IMR-90 (cell line): ENCODE measurements at regions not wholly inside any gene's neighbourhood (a gene's known extent, or its start where the extent isn't known, plus 50 kb on each side); places are given as distances from the start of the nearest gene placed in this dataset.

Source experiments
- ATAC-seq: fragments of 200-7000 bp; cut with Tn5 transposase; 2 replicates; pipeline ENCODE4 v1.9.1; 2020; ENCODE audit warnings: low read depth, mild to moderate bottlenecking, moderate library complexity
- BruUV-seq: library from RNA; stranded (reverse); fragments of 400-500 nt; replicated peaks from 2 replicates; lab custom pipeline; 2021; lab: Mats Ljungman, UMichigan
- CTCF ChIA-PET: fragments of 300-600 bp; formaldehyde crosslinking; extraction: SDS; loops from one replicate; lab custom pipeline; 2021; ENCODE audit warnings: antibody characterized with exemption; lab: Yijun Ruan, JAX
- POLR2A ChIA-PET: fragments of 300-600 bp; sonication (Branson Sonifier 250); formaldehyde crosslinking; loops from one replicate; lab custom pipeline; 2022; ENCODE audit warnings: antibody characterized with exemption; ENCODE audit not compliant: unreplicated experiment; lab: Charles Lee
- DNase-seq: peaks from one replicate; pipeline ENCODE4 v3.0.0; 2013
- H2AFZ ChIP-seq: replicated peaks from 2 replicates; pipeline ENCODE3; 2013; ENCODE audit warnings: low read length, mild to moderate bottlenecking; ENCODE audit not compliant: poor library complexity
- H2AK5ac ChIP-seq: 2 replicates; pipeline ENCODE4 v1.6.1; 2013; ENCODE audit warnings: low read depth, low read length, inconsistent platforms
- H2AK9ac ChIP-seq: replicated peaks from 2 replicates; pipeline ENCODE3; 2013; ENCODE audit warnings: mild to moderate bottlenecking, low read depth, low read length, moderate library complexity; ENCODE audit not compliant: poor library complexity
- H2BK120ac ChIP-seq: 2 replicates; pipeline ENCODE4 v1.6.1; 2013; ENCODE audit warnings: low read depth, low read length, inconsistent platforms
- H2BK15ac ChIP-seq: 3 replicates; pipeline ENCODE4 v1.6.1; 2013; ENCODE audit warnings: low read depth, low read length, inconsistent platforms
- H2BK20ac ChIP-seq: 2 replicates; pipeline ENCODE4 v1.6.1; 2013; ENCODE audit warnings: low read depth, mild to moderate bottlenecking, inconsistent platforms, low read length, moderate library complexity
- H2BK5ac ChIP-seq: 2 replicates; pipeline ENCODE4 v1.6.1; 2013; ENCODE audit warnings: mild to moderate bottlenecking, low read depth, low read length, inconsistent platforms; ENCODE audit not compliant: poor library complexity, severe bottlenecking
- H3K14ac ChIP-seq: replicated peaks from 2 replicates; pipeline ENCODE4 v1.6.1; 2013; ENCODE audit warnings: low read depth, low read length, inconsistent platforms
- H3K18ac ChIP-seq: 2 replicates; pipeline ENCODE4 v1.6.1; 2013; ENCODE audit warnings: low read depth, low read length, control low read depth
- H3K23ac ChIP-seq: 2 replicates; pipeline ENCODE4 v1.6.1; 2013; ENCODE audit warnings: low read depth, low read length, inconsistent platforms
- H3K27ac ChIP-seq: 2 replicates; pipeline ENCODE4 v1.5.1; 2013; ENCODE audit warnings: mild to moderate bottlenecking, control low read depth, low read length; ENCODE audit not compliant: insufficient read depth
- H3K27me3 ChIP-seq: 2 replicates; pipeline ENCODE4 v1.6.1; 2013; ENCODE audit warnings: low read length; ENCODE audit not compliant: control insufficient read depth, insufficient read depth
- H3K36me3 ChIP-seq: 2 replicates; pipeline ENCODE4 v1.6.1; 2013; ENCODE audit warnings: low read length, mixed read lengths; ENCODE audit not compliant: control insufficient read depth, insufficient read depth
- H3K4ac ChIP-seq: 2 replicates; pipeline ENCODE4 v1.6.1; 2013; ENCODE audit warnings: low read depth, low read length, inconsistent platforms
- H3K4me1 ChIP-seq: 2 replicates; pipeline ENCODE4 v1.6.1; 2013; ENCODE audit warnings: low read length, mixed read lengths; ENCODE audit not compliant: control insufficient read depth, insufficient read depth
- H3K4me2 ChIP-seq: 2 replicates; pipeline ENCODE4 v1.6.1; 2013; ENCODE audit warnings: low read depth, mild to moderate bottlenecking, control low read depth, low read length, moderate library complexity
- H3K4me3 ChIP-seq: 2 replicates; pipeline ENCODE4 v1.5.1; 2013; ENCODE audit warnings: low read depth, mild to moderate bottlenecking, control low read depth, low read length, moderate library complexity; ENCODE audit not compliant: insufficient read depth
- H3K56ac ChIP-seq: 2 replicates; pipeline ENCODE4 v1.6.1; 2013; ENCODE audit warnings: low read length, inconsistent platforms; ENCODE audit not compliant: insufficient read depth; ENCODE audit errors: extremely low read depth
- H3K79me1 ChIP-seq, 2 experiments: 2 replicates each; pipeline ENCODE4 v1.6.1; 2013; ENCODE audit warnings: low read length in 2 of 2, inconsistent platforms in 1 of 2, low read depth in 1 of 2
- H3K9ac ChIP-seq: 2 replicates; pipeline ENCODE4 v1.6.1; 2013; ENCODE audit warnings: low read depth, low read length, control low read depth
- H3K9me1 ChIP-seq: 2 replicates; pipeline ENCODE4 v1.6.1; 2013; ENCODE audit warnings: low read length, inconsistent platforms; ENCODE audit not compliant: insufficient read depth
- H3K9me3 ChIP-seq: 2 replicates; pipeline ENCODE4 v1.6.1; 2013; ENCODE audit warnings: low read length; ENCODE audit not compliant: control insufficient read depth, insufficient read depth
- H4K20me1 ChIP-seq: 2 replicates; pipeline ENCODE4 v1.6.1; 2013; ENCODE audit warnings: low read length, inconsistent platforms; ENCODE audit not compliant: insufficient read depth
- H4K5ac ChIP-seq: 2 replicates; pipeline ENCODE4 v1.6.1; 2013; ENCODE audit warnings: mild to moderate bottlenecking, low read depth, low read length, control low read depth
- H4K8ac ChIP-seq, 2 experiments: 2 replicates each; pipeline ENCODE4 v1.6.1; 2013; ENCODE audit warnings: low read depth in 2 of 2, low read length in 2 of 2, control low read depth in 1 of 2, inconsistent platforms in 1 of 2
- H4K91ac ChIP-seq: 2 replicates; pipeline ENCODE4 v1.6.1; 2013; ENCODE audit warnings: low read depth, low read length, inconsistent platforms; ENCODE audit not compliant: insufficient read depth
- BHLHE40 ChIP-seq: fragments of 150-350 bp; IDR thresholded peaks from 2 replicates; pipeline ENCODE4 v1.6.1; 2016; ENCODE audit warnings: mild to moderate bottlenecking, low read depth, low read length
- CEBPB ChIP-seq: IDR thresholded peaks from 2 replicates; pipeline ENCODE4 v1.6.1; 2012; ENCODE audit warnings: low read depth, low read length, improper control_type of control experiment
- CHD1 ChIP-seq: IDR thresholded peaks from 2 replicates; pipeline ENCODE4 v1.6.1; 2012; ENCODE audit warnings: low read depth, low read length, improper control_type of control experiment
- CTCF ChIP-seq: conservative IDR thresholded peaks from 2 replicates; pipeline ENCODE4 v1.5.1; 2012; ENCODE audit warnings: mild to moderate bottlenecking, low read depth, low read length, improper control_type of control experiment
- ELK1 ChIP-seq: fragments of 150-350 bp; IDR thresholded peaks from 2 replicates; pipeline ENCODE4 v1.6.1; 2016; ENCODE audit warnings: low read depth, mild to moderate bottlenecking, low read length, moderate library complexity, borderline replicate concordance
- FOS ChIP-seq: fragments of 150-350 bp; IDR thresholded peaks from 2 replicates; pipeline ENCODE4 v1.6.1; 2016; ENCODE audit warnings: low read depth, low read length
- MAFK ChIP-seq: IDR thresholded peaks from 2 replicates; pipeline ENCODE4 v1.6.1; 2012; ENCODE audit warnings: low read depth, low read length, improper control_type of control experiment
- MAZ ChIP-seq: IDR thresholded peaks from 2 replicates; pipeline ENCODE4 v1.6.1; 2012; ENCODE audit warnings: low read depth, mild to moderate bottlenecking, low read length, improper control_type of control experiment, moderate library complexity, borderline replicate concordance
- MXI1 ChIP-seq: IDR thresholded peaks from 2 replicates; pipeline ENCODE4 v1.6.1; 2012; ENCODE audit warnings: low read depth, mild to moderate bottlenecking, low read length, moderate library complexity, borderline replicate concordance
- NFE2L2 ChIP-seq: fragments of 150-350 bp; IDR thresholded peaks from 2 replicates; pipeline ENCODE4 v1.6.1; 2016; ENCODE audit warnings: low read depth, mild to moderate bottlenecking, low read length
- POLR2A ChIP-seq: IDR thresholded peaks from 2 replicates; pipeline ENCODE4 v1.6.1; 2012; ENCODE audit warnings: mild to moderate bottlenecking, low read depth, low read length
- RAD21 ChIP-seq: IDR thresholded peaks from 2 replicates; pipeline ENCODE4 v1.6.1; 2012; ENCODE audit warnings: low read length, improper control_type of control experiment
- RCOR1 ChIP-seq: IDR thresholded peaks from 2 replicates; pipeline ENCODE4 v1.6.1; 2012; ENCODE audit warnings: mild to moderate bottlenecking, low read length, improper control_type of control experiment; ENCODE audit not compliant: insufficient replicate concordance
- RFX5 ChIP-seq: IDR thresholded peaks from 2 replicates; pipeline ENCODE4 v1.8.0; 2012; ENCODE audit warnings: low read depth, mild to moderate bottlenecking, low read length, moderate library complexity
- SMC3 ChIP-seq: fragments of 150-350 bp; IDR thresholded peaks from 2 replicates; pipeline ENCODE4 v1.6.1; 2016; ENCODE audit warnings: low read depth, mild to moderate bottlenecking, antibody characterized with exemption, low read length, moderate library complexity
- USF2 ChIP-seq: fragments of 150-350 bp; IDR thresholded peaks from 2 replicates; pipeline ENCODE4 v1.6.1; 2017; ENCODE audit warnings: mild to moderate bottlenecking, antibody characterized with exemption, low read length, low read depth
- WGBS, 2 experiments: methylation state at CpG; one replicate each; pipeline versions ENCODE4 v1.1.5 to v1.1.7; 2013; ENCODE audit warnings: missing lambda C conversion rate in 2 of 2; ENCODE audit not compliant: insufficient read length in 1 of 2; ENCODE audit errors: extremely low coverage in 2 of 2; 5-methylcytosine and 5-hydroxymethylcytosine counted together
- dilution Hi-C: fragments of 300-500 bp; cut with HindIII; formaldehyde crosslinking; loops from one replicate; pipeline ENCODE4 v1.14.3; 2018; ENCODE audit warnings: low sequenced_read_pairs; ENCODE audit not compliant: unreplicated experiment
- in situ Hi-C: fragments of 300-500 bp; cut with MboI; formaldehyde crosslinking; loops from 3 replicates; pipeline ENCODE4 v1.14.3; 2019; ENCODE audit warnings: low sequenced_read_pairs, inconsistent platforms, mixed read lengths
- intact Hi-C: fragments of 100-400 bp; cut with micrococcal nuclease; formaldehyde crosslinking; loops from 2 replicates; pipeline ENCODE4 v1.10.0; 2022

- Histone ChIP-seq H3K9ac (no peak overlapping the region), H3K14ac (no peak overlapping the region), H3K79me1 (peaks cover 0 to 3% of the 10 kb centered on the region in 2 experiments; a peak in 1 of 4 replicates), H3K4me1 (peaks cover 20% of the 10 kb centered on the region), H3K18ac (no peak overlapping the region), H3K56ac (no peak overlapping the region), H3K9me1 (peaks cover 7% of the 10 kb centered on the region), H3K9me3 (no peaks in the 10 kb centered on the region), H2BK5ac (no peak overlapping the region), H4K20me1 (no peaks in the 10 kb centered on the region), H3K27ac (no peak overlapping the region), H3K4me3 (no peak overlapping the region), H3K4me2 (no peak overlapping the region), H2AFZ (no peak overlapping the region), H2BK20ac (no peak overlapping the region), H4K5ac (no peak overlapping the region; the same call in 1 of the 2 replicates), H2BK15ac (no peak overlapping the region; the same call in 2 of the 3 replicates), H2AK9ac (no peak overlapping the region), H2AK5ac (no peak overlapping the region), H3K4ac (no peak overlapping the region), H3K23ac (no peak overlapping the region), H2BK120ac (no peak overlapping the region), H4K8ac (no peak overlapping the region), H4K91ac (no peak overlapping the region), H3K27me3 (no peaks in the 10 kb centered on the region), H3K36me3 (no peaks in the 10 kb centered on the region)
- CTCF ChIA-PET, result no interaction called here
- TF ChIP-seq CEBPB, result no peak
- TF ChIP-seq RAD21, result no peak
- no peak for TF ChIP-seq CHD1
- TF ChIP-seq SMC3, result no peak
- TF ChIP-seq MAZ, result no peak
- TF ChIP-seq POLR2A, result no peak
- TF ChIP-seq MAFK, result no peak
- no peak for TF ChIP-seq NFE2L2
- no peak for TF ChIP-seq FOS
- TF ChIP-seq BHLHE40, result no peak
- no peak for TF ChIP-seq CTCF
- TF ChIP-seq MXI1, result no peak
- TF ChIP-seq RCOR1, result no peak
- no peak for TF ChIP-seq RFX5
- TF ChIP-seq USF2, result no peak
- TF ChIP-seq ELK1, result no peak
- BruUV-seq, result no TSS peak
- ATAC-seq (no peak), DNase-seq (no peak)
- 50% methylated on average over 2 of the region's 7 CpGs; no CpG with 5 or more reads in 1 of the 2 experiments for WGBS, 2 experiments
- dilution Hi-C loops, result no loop called here
- intact Hi-C loops, result loop anchor here (10.0 kb wide), 1 partner anchor 307 kb away; the partner anchor contains the start of gene HNMT
- POLR2A ChIA-PET, result no interaction called here
- in situ Hi-C loops, result loop anchor here (10.0 kb wide), 1 partner anchor 317 kb away; no protein-coding TSS in a partner anchor
Observed at GRCh38 chr2:138271467-138271866, 230.1 kb upstream of the SPOPL start.
